Gastroesophageal sphincter (tissue), 4 donors: ENCODE measurements at regions not wholly inside any gene's neighbourhood (a gene's known extent, or its start where the extent isn't known, plus 50 kb on each side); places are given as distances from the start of the nearest gene placed in this dataset.

Experiments
- ATAC-seq: fragments of 150-250 bp; one replicate; pipeline ENCODE4 v1.9.1; 2016; ENCODE audit warnings: mild to moderate bottlenecking, moderate library complexity
- H3K27ac ChIP-seq, 4 donors: fragments of 200-600 bp; sonication (generic) in 3 of 4; 1 replicate in 3 of 4; 2 replicates in 1 of 4; pipeline ENCODE4 v1.5.1; 2016 to 2019
- H3K27me3 ChIP-seq: fragments of 200-600 bp; sonication (generic); one replicate; pipeline ENCODE4 v1.5.1; 2019
- H3K36me3 ChIP-seq, 2 donors: fragments of 200-600 bp; sonication (generic); one replicate each; pipeline ENCODE4 v1.5.1; 2019; ENCODE audit warnings: control low read depth in 1 of 2
- H3K4me1 ChIP-seq, 3 donors: fragments of 200-600 bp; sonication (generic); 1 replicate in 2 of 3; 2 replicates in 1 of 3; pipeline ENCODE4 v1.5.1; 2016 to 2019; ENCODE audit warnings: control low read depth in 2 of 3
- H3K4me3 ChIP-seq, 2 donors: fragments of 200-600 bp; sonication (generic); one replicate each; pipeline ENCODE4 v1.5.1; 2019; ENCODE audit warnings: mild to moderate bottlenecking in 1 of 2, moderate library complexity in 1 of 2
- H3K9me3 ChIP-seq, 3 donors: fragments of 200-600 bp; sonication (generic); one replicate each; pipeline ENCODE4 v1.5.1; 2017 to 2019; ENCODE audit warnings: control low read depth in 2 of 3
- CTCF ChIP-seq, 4 experiments: fragments of 200-600 bp in 2 of 4; fragments of 450-650 bp in 2 of 4; sonication (generic) in 1 of 4; IDR thresholded peaks; one replicate each; pipeline ENCODE4 v1.5.1; 2017 to 2019; ENCODE audit warnings: antibody characterized with exemption in 4 of 4, mild to moderate bottlenecking in 2 of 4, moderate library complexity in 2 of 4
- EP300 ChIP-seq: sonication (generic); formaldehyde crosslinking; IDR thresholded peaks from one replicate; pipeline ENCODE4 v1.6.1; 2017; ENCODE audit warnings: antibody characterized with exemption, mild to moderate bottlenecking
- POLR2A ChIP-seq, 2 donors: fragments of 450-650 bp; IDR thresholded peaks; one replicate each; pipeline ENCODE4 v1.6.1; 2017; ENCODE audit warnings: antibody characterized with exemption in 2 of 2, mild to moderate bottlenecking in 2 of 2, moderate library complexity in 1 of 2
- POLR2AphosphoS5 ChIP-seq: sonication (generic); formaldehyde crosslinking; IDR thresholded peaks from one replicate; pipeline ENCODE4 v1.6.1; 2017; ENCODE audit warnings: antibody characterized with exemption
- WGBS, 2 donors: methylation state at CpG; one replicate each; pipeline ENCODE4 v1.1.5; 2018; ENCODE audit warnings: low coverage in 1 of 2; 5-methylcytosine and 5-hydroxymethylcytosine counted together

DNA sequence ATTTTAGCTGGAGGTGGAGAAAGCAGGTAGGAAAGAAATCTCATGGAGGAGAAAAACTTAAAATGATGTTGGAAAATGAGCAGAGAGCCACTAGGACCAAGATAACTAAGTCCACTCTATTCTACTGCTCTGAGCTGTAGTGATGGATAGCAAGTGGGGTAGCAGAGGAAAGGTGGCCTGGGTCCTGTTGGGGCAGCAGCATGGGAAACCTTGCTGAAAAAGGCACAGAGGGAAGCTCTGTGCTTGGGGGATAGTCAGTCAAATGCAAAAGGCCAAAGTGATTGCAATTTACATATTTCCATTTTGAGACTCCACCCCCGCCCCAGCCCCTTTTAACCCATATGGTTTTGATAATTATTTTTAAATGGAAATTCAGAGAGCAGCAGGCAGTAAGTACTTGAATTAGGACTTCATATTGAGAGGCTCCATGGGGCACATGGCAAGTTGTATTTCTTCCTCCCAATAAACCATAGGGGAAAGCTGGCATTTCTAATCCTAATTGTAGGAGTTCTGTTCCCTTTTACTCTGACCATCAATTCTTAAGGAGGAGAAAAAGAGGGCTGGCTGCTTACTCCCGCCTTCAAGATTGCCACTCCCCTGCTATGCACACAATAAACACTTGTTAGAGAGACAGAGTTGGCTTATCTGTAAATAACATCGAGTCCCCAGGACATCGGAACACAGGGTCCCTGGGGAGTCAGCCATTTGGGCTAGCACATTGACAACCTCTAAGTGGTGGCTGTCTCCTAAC is 1341.5 kb upstream of the TENM4 start:
- Histone ChIP-seq H3K27ac (no peak overlapping the region), H3K36me3 (no peaks in the 10 kb centered on the region), H3K9me3 (no peaks in the 10 kb centered on the region), H3K4me1 (no peaks in the 10 kb centered on the region), H3K27me3 (no peaks in the 10 kb centered on the region), H3K4me3 (no peak overlapping the region)
- 36 to 100% methylated on average over 1 to 3 of the region's 4 CpGs for WGBS, 2 donors
- no peak for ATAC-seq
- TF ChIP-seq CTCF (IDR thresholded peaks at IDR 0.05) (no peak), EP300 (no peak), POLR2A (IDR thresholded peaks at IDR 0.05) (no peak), POLR2AphosphoS5 (no peak)

DNA sequence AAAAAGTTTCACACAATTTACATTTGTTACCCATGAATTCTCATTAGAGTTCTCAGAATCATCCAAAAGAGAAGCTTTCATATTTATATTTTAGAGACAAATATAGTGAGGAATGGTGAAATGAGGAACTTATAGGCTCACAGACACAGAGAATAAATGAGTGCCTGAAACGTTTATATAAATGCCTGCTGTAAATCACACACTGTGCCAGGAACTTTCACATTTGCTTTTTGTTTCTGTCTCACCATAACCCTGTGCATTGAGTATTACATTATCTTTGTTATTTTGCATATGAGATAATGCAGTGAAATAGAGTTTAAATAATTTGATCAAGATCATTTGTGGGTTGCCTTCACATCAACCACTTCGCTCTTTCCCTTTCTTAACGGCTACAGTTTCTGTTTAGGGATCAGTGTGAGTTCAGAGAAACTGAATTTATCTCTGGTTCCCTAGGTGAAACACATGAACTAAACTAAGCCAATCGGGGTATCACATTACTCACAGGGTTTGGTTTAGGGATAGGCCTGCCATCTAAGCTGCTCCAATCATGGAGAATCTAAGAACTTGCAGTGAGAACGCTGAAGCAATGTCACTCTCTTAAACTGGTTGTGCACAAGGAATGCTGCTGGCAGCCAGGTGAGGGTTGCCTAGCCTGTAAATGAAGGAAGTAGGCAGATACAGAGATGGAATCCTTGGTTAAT is 1339.2 kb upstream of the TENM4 start:
- 7 to 39% methylated on average over 3 to 5 of the region's 5 CpGs for WGBS, 2 donors
- H3K36me3 ChIP-seq, result no peaks in the 10 kb centered on the region
- no peak for TF ChIP-seq POLR2AphosphoS5
- TF ChIP-seq POLR2A (IDR thresholded peaks at IDR 0.05), result no peak
- no peak for TF ChIP-seq CTCF (IDR thresholded peaks at IDR 0.05)
- no peak for TF ChIP-seq EP300

GRCh38 chr11:80778941-80779340 is 1338.1 kb upstream of the TENM4 start:
- 87 to 93% methylated on average over 3 of the region's 3 CpGs for WGBS, 2 donors
- H3K9me3 ChIP-seq, result no peaks in the 10 kb centered on the region
- no peaks in the 10 kb centered on the region for H3K36me3 ChIP-seq
- no peaks in the 10 kb centered on the region for H3K27me3 ChIP-seq
- H3K27ac ChIP-seq, result no peak overlapping the region
- no peak for TF ChIP-seq POLR2AphosphoS5
- no peak for TF ChIP-seq EP300
- no peak for TF ChIP-seq CTCF (IDR thresholded peaks at IDR 0.05)
- no peak for TF ChIP-seq POLR2A (IDR thresholded peaks at IDR 0.05)
- no peak overlapping the region for H3K4me3 ChIP-seq
- no peak for ATAC-seq
- no peaks in the 10 kb centered on the region for H3K4me1 ChIP-seq

More for the DNA sequence above, 1339.2 kb upstream of the TENM4 start:
- H3K4me1 ChIP-seq, result no peaks in the 10 kb centered on the region
- no peaks in the 10 kb centered on the region for H3K9me3 ChIP-seq
- ATAC-seq, result no peak
- H3K4me3 ChIP-seq, result no peak overlapping the region
- H3K27me3 ChIP-seq, result no peaks in the 10 kb centered on the region
- H3K27ac ChIP-seq, result no peak overlapping the region

- ATAC-seq, result no peak
- H3K36me3 ChIP-seq, result no peaks in the 10 kb centered on the region
- no peaks in the 10 kb centered on the region for H3K9me3 ChIP-seq
- H3K27me3 ChIP-seq, result no peaks in the 10 kb centered on the region
- no peak overlapping the region for H3K27ac ChIP-seq
- TF ChIP-seq CTCF (IDR thresholded peaks at IDR 0.05), result no peak
- no peak for TF ChIP-seq POLR2A (IDR thresholded peaks at IDR 0.05)
- no peak for TF ChIP-seq POLR2AphosphoS5
- no peak for TF ChIP-seq EP300
- no peak overlapping the region for H3K4me3 ChIP-seq
- WGBS, 2 donors, result 76% methylated on average over 3 of the region's 3 CpGs; no CpG with 5 or more reads in 1 of the 2 donors
- H3K4me1 ChIP-seq, result no peaks in the 10 kb centered on the region
Observed at GRCh38 chr11:80778432-80778831, 1337.6 kb upstream of the TENM4 start.

- WGBS, 2 donors, result 70 to 96% methylated on average over 2 of the region's 3 CpGs
- Histone ChIP-seq H3K27ac (no peak overlapping the region), H3K27me3 (no peaks in the 10 kb centered on the region), H3K4me3 (no peak overlapping the region), H3K9me3 (no peaks in the 10 kb centered on the region), H3K4me1 (no peaks in the 10 kb centered on the region), H3K36me3 (no peaks in the 10 kb centered on the region)
- TF ChIP-seq POLR2AphosphoS5 (no peak), EP300 (no peak), POLR2A (IDR thresholded peaks at IDR 0.05) (no peak), CTCF (IDR thresholded peaks at IDR 0.05) (no peak)
- ATAC-seq, result no peak
Observed at GRCh38 chr11:80773919-80774318, 1333.1 kb upstream of the TENM4 start.
